Naive thymus-derived CD4-positive, alpha-beta T cell (primary cell): ENCODE measurements at regions not wholly inside any gene's neighbourhood (a gene's known extent, or its start where the extent isn't known, plus 50 kb on each side); places are given as distances from the start of the nearest gene placed in this dataset.

Source experiments
- ATAC-seq: fragments of 150-1000 bp; cut with Tn5 transposase; 2 replicates; pipeline ENCODE4 v1.10.0; 2021; ENCODE audit warnings: mild to moderate bottlenecking, moderate library complexity
- CTCF ChIA-PET: fragments of 350-600 bp; sonication (Branson Sonifier 250); formaldehyde crosslinking; loops from one replicate; lab custom pipeline; 2021; ENCODE audit warnings: antibody characterized with exemption; lab: Charles Lee
- POLR2A ChIA-PET: fragments of 350-600 bp; sonication (Branson Sonifier 250); formaldehyde crosslinking; loops from one replicate; lab custom pipeline; 2021; ENCODE audit warnings: antibody characterized with exemption, inconsistent platforms; lab: Charles Lee
- DNase-seq, 9 donors: peaks; one replicate each; pipeline versions ENCODE4 v3.0.0 to v3.0.0-alpha.2; 2020 to 2022; ENCODE audit warnings: mixed read lengths in 1 of 9
- H3K27ac ChIP-seq: one replicate; pipeline ENCODE4 v1.7.0; 2013; ENCODE audit warnings: mild to moderate bottlenecking, low read depth, low read length, moderate library complexity
- H3K27me3 ChIP-seq, 2 donors: one replicate each; pipeline ENCODE4 v1.7.0; 2013; ENCODE audit warnings: low read length in 2 of 2, mild to moderate bottlenecking in 2 of 2, moderate library complexity in 2 of 2; ENCODE audit not compliant: control insufficient read depth in 2 of 2, insufficient read depth in 2 of 2
- H3K36me3 ChIP-seq, 3 experiments: 1 replicate in 2 of 3; 2 replicates in 1 of 3; pipeline ENCODE4 v1.7.0; 2013; ENCODE audit warnings: low read length in 3 of 3, mild to moderate bottlenecking in 3 of 3, moderate library complexity in 1 of 3; ENCODE audit not compliant: insufficient read depth in 3 of 3, control insufficient read depth in 2 of 3
- H3K4me1 ChIP-seq, 2 donors: one replicate each; pipeline ENCODE4 v1.7.0; 2013; ENCODE audit warnings: low read length in 2 of 2, mild to moderate bottlenecking in 2 of 2, moderate library complexity in 1 of 2; ENCODE audit not compliant: control insufficient read depth in 2 of 2, insufficient read depth in 2 of 2
- H3K4me3 ChIP-seq: 2 replicates; pipeline ENCODE4 v1.7.0; 2013; ENCODE audit warnings: mild to moderate bottlenecking, low read length
- H3K9me3 ChIP-seq, 3 experiments: 1 replicate in 2 of 3; 2 replicates in 1 of 3; pipeline ENCODE4 v1.7.0; 2013; ENCODE audit warnings: low read length in 3 of 3; ENCODE audit not compliant: control insufficient read depth in 2 of 3
- H3K27ac Mint-ChIP-seq, 9 donors: one replicate each; pipeline ENCODE4 v1.8.0; 2020 to 2022; ENCODE audit warnings: mixed read lengths in 9 of 9, mild to moderate bottlenecking in 8 of 9, moderate library complexity in 5 of 9, inconsistent platforms in 2 of 9
- H3K27me3 Mint-ChIP-seq, 5 donors: one replicate each; pipeline ENCODE4 v1.8.0; 2021 to 2022; ENCODE audit warnings: mixed read lengths in 5 of 5, mild to moderate bottlenecking in 1 of 5
- H3K36me3 Mint-ChIP-seq, 5 donors: one replicate each; pipeline ENCODE4 v1.8.0; 2020 to 2022; ENCODE audit warnings: mixed read lengths in 5 of 5, mild to moderate bottlenecking in 3 of 5, inconsistent platforms in 1 of 5
- H3K4me1 Mint-ChIP-seq, 7 donors: one replicate each; pipeline ENCODE4 v1.8.0; 2020 to 2022; ENCODE audit warnings: mixed read lengths in 7 of 7, mild to moderate bottlenecking in 3 of 7, inconsistent platforms in 1 of 7
- H3K4me3 Mint-ChIP-seq, 10 donors: one replicate each; pipeline ENCODE4 v1.8.0; 2020 to 2022; ENCODE audit warnings: mild to moderate bottlenecking in 10 of 10, mixed read lengths in 10 of 10, moderate library complexity in 6 of 10, inconsistent platforms in 2 of 10
- H3K9me3 Mint-ChIP-seq, 11 donors: one replicate each; pipeline ENCODE4 v1.8.0; 2020 to 2022; ENCODE audit warnings: mixed read lengths in 11 of 11, mild to moderate bottlenecking in 4 of 11, inconsistent platforms in 1 of 11, moderate library complexity in 1 of 11
- intact Hi-C, 2 donors: fragments of 100-400 bp; cut with micrococcal nuclease; formaldehyde crosslinking; loops; one replicate each; pipeline ENCODE4 v1.15.1; 2023

DNA sequence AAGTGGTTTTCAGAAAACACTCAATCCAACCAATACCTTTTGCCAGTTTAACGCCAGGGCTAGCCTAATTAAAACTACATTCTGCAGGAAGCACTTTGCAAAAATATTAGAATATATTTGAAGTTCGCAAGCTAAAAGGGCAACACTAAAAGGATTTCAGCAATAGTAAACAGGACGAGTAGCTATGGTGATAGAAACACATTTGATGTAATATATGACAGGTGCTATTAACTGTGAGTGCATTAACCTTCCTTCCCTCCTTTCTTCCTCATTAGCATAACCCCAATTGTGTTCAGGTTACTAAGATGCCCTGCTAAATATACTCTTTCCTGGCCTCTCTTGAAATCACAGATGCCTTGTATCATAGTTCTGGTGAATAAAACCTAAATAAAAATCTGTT is 85.6 kb upstream of the TMCC3 start:
- no peak overlapping the region for H3K27ac Mint-ChIP-seq
- no peak overlapping the region for H3K4me3 ChIP-seq
- CTCF ChIA-PET, result no interaction called here

DNA sequence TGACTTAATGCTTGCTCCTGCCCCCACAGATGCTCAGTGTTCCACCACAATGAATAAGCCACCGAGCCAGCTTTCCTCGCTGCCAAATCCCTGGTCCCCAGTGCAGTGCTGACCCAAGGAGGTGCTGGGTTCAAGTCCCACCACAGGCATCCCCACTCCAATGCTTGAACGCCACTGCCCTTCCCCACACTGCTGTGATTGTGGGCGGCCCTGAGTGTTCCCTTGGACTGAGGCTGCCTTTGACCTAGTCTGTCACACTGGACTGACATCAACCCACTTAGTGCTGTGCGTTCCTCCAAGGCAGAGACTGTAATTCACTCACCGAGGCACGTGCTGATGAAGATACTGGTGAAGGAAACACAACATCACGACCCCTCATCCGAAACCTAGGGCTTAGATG is 83.4 kb upstream of the TMCC3 start:
- Histone ChIP-seq H3K9me3 (no peaks in the 10 kb centered on the region), H3K4me1 (no peaks in the 10 kb centered on the region), H3K27ac (no peak overlapping the region), H3K4me3 (no peak overlapping the region), H3K27me3 (no peaks in the 10 kb centered on the region), H3K36me3 (no peaks in the 10 kb centered on the region)
- Mint-ChIP-seq H3K27me3 (peaks cover 1 to 12% (median 8%) of the 10 kb centered on the region in 5 donors), H3K4me1 (no peaks in the 10 kb centered on the region), H3K27ac (no peak overlapping the region), H3K36me3 (no peaks in the 10 kb centered on the region), H3K9me3 (peaks cover 0 to 4% (median 0%) of the 10 kb centered on the region in 11 donors), H3K4me3 (no peak overlapping the region)
- intact Hi-C loops, result no loop called here
- CTCF ChIA-PET, result no interaction called here
- DNase-seq, result no peak
- POLR2A ChIA-PET, result no interaction called here
- ATAC-seq, result no peak

More for the DNA sequence above, 85.6 kb upstream of the TMCC3 start:
- Mint-ChIP-seq H3K9me3 (no peaks in the 10 kb centered on the region), H3K36me3 (no peaks in the 10 kb centered on the region), H3K4me3 (no peak overlapping the region), H3K4me1 (no peaks in the 10 kb centered on the region), H3K27me3 (peaks cover 9 to 25% (median 19%) of the 10 kb centered on the region in 5 donors)
- DNase-seq (no peak), ATAC-seq (no peak)
- Histone ChIP-seq H3K36me3 (no peaks in the 10 kb centered on the region), H3K4me1 (no peaks in the 10 kb centered on the region), H3K27me3 (no peaks in the 10 kb centered on the region), H3K27ac (no peak overlapping the region), H3K9me3 (no peaks in the 10 kb centered on the region)
- intact Hi-C loops, result no loop called here
- POLR2A ChIA-PET, result no interaction called here

DNA sequence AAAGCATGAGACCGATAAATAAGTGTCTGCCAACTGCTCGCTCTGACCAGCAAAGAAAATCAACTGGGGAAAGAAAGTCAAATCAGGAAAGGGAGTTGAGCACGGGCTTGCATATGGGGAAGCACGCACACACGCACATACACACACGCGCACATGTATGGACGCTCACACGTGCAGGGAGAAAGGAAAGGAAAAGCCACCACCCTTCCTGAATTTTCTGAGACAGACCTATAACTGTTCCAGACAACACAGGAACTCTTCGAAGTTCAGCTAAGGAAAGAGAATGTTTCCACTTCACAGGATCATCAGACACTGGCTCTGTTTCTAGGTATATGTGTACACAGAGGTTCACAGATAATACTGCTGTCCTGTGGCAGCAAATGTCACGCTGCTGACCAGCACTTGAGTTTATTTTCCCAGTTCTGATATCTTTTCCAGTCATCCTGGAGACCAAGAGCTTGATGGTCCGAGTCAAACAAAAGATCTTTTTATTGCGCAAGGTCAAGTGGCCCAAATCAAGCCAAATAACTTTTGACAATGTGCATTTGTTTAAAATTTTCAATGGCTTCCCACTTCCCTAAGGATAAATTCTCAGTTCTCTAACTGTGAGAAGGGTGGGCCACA is 82.1 kb upstream of the TMCC3 start:
- Mint-ChIP-seq H3K4me3 (no peak overlapping the region), H3K27ac (no peak overlapping the region), H3K27me3 (peaks cover 1 to 12% (median 8%) of the 10 kb centered on the region in 5 donors), H3K4me1 (no peaks in the 10 kb centered on the region), H3K9me3 (peaks cover 0 to 4% (median 0%) of the 10 kb centered on the region in 11 donors), H3K36me3 (no peaks in the 10 kb centered on the region)
- no peak for ATAC-seq
- no peaks in the 10 kb centered on the region for H3K4me1 ChIP-seq
- H3K4me3 ChIP-seq, result no peak overlapping the region
- ChIA-PET POLR2A (interaction anchor here (0.6 kb wide), 1 partner anchor 26 kb away, joined by 3 read pairs; no protein-coding TSS in a partner anchor), CTCF (interaction anchor here (0.5 kb wide), 1 partner anchor 213 kb away, joined by 3 read pairs; no protein-coding TSS in a partner anchor)
- H3K36me3 ChIP-seq, result no peaks in the 10 kb centered on the region
- no peak for DNase-seq
- H3K9me3 ChIP-seq, result no peaks in the 10 kb centered on the region
- intact Hi-C loops, result no loop called here
- no peaks in the 10 kb centered on the region for H3K27me3 ChIP-seq
- H3K27ac ChIP-seq, result no peak overlapping the region

DNA sequence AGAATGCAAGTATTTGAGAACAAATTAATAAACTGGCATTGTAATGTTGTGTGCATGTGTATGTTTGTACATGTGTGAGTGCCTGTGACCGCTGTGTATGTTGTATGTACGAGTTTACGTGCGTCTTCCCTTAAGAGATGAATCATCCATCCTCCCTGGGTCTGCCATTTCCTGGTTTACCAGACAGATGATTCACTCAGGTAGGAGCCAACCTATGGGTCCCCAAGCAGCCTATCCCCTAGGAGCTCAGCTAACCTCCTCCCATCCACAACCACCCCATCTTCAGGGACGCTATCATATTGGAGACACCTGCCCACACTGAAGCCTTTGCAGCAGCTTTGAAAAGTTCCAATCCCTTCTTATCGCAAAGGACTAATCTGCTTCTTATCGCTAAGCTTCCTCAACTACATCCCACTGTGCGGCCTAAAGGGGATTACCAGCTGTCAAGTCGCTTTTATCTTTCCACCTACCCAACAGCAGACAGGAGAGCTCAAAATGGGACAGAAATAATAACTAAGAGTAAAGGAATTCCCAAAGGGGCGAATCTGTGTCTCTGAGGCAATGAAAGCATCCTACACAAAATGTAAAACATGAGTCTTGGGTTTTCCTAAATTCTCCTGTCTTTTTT is 81.5 kb upstream of the TMCC3 start:
- H3K4me1 Mint-ChIP-seq, result no peaks in the 10 kb centered on the region
- Histone ChIP-seq H3K4me3 (no peak overlapping the region), H3K27me3 (no peaks in the 10 kb centered on the region), H3K4me1 (no peaks in the 10 kb centered on the region), H3K9me3 (no peaks in the 10 kb centered on the region), H3K27ac (no peak overlapping the region), H3K36me3 (no peaks in the 10 kb centered on the region)
- ChIA-PET POLR2A (no interaction called here), CTCF (interaction anchor here (0.5 kb wide), 1 partner anchor 212 kb away, joined by 3 read pairs; no protein-coding TSS in a partner anchor)
- H3K9me3 Mint-ChIP-seq, result peaks cover 0 to 8% (median 2%) of the 10 kb centered on the region in 11 donors
- no peaks in the 10 kb centered on the region for H3K36me3 Mint-ChIP-seq
- DNase-seq (no peak), ATAC-seq (no peak)
- no peak overlapping the region for H3K4me3 Mint-ChIP-seq
- H3K27ac Mint-ChIP-seq, result no peak overlapping the region
- H3K27me3 Mint-ChIP-seq, result peaks cover 1 to 12% (median 5%) of the 10 kb centered on the region in 5 donors
- intact Hi-C loops, result no loop called here

DNA sequence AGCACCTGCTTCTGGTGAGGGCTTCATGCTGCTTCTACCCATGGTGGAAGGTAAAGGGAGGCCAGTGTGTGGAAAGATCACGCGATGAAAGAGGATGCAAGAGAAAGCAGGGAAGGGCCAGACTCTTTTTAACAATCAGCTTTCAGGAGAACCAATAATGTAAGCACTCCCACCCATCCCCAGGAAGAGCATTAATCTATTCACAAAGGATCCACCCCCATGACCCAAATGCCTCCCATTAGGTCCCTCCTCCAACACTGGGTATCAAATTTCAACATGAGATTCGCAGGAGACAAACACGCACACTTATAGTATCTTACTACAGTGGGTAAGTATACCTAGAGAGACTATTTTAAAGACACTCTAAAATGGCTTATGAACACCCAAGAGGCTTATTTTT is 80.5 kb upstream of the TMCC3 start:
- ChIA-PET CTCF (no interaction called here), POLR2A (no interaction called here)
- Histone ChIP-seq H3K27ac (no peak overlapping the region), H3K36me3 (no peaks in the 10 kb centered on the region), H3K27me3 (no peaks in the 10 kb centered on the region), H3K4me3 (no peak overlapping the region), H3K9me3 (no peaks in the 10 kb centered on the region), H3K4me1 (no peaks in the 10 kb centered on the region)
- no peak overlapping the region for H3K4me3 Mint-ChIP-seq
- H3K4me1 Mint-ChIP-seq, result no peaks in the 10 kb centered on the region
- H3K9me3 Mint-ChIP-seq, result peaks cover 0 to 8% (median 2%) of the 10 kb centered on the region in 11 donors
- DNase-seq (no peak), ATAC-seq (no peak)
- intact Hi-C loops, result no loop called here
- no peak overlapping the region for H3K27ac Mint-ChIP-seq
- H3K27me3 Mint-ChIP-seq, result peaks cover 0 to 12% (median 6%) of the 10 kb centered on the region in 5 donors
- H3K36me3 Mint-ChIP-seq, result no peaks in the 10 kb centered on the region

DNA sequence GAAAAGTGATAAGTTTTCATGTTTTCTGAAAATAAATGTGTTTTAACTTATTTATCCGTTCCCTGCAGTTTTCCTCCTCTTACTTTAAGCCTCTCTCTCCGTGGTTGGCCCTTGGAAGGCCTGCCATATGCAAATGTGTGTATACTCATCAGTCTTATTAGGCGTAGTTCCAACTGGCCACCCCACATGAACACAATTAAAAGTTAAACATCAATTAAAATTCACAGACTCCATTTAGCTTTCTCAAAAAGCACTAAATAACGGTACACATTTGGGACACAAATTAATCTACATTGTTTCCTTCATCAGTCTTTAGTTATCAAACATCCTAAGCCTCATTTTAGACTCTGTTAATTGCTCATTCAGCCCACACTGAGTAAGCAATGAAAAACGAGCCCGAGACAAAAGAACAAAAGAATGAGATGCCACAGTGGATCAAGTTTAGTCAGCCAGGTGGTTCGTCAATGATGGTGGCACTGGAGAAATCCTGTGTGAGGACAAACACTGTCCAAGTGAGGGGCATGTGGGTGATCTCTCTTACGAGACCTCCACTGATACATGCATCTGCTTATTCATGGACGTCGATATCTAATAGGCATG is 76.0 kb upstream of the TMCC3 start:
- ATAC-seq (no peak), DNase-seq (no peak)
- intact Hi-C loops, result no loop called here
- Histone ChIP-seq H3K4me1 (no peaks in the 10 kb centered on the region), H3K36me3 (no peaks in the 10 kb centered on the region), H3K27me3 (peaks cover 0 to 4% of the 10 kb centered on the region in 2 donors), H3K4me3 (no peak overlapping the region), H3K27ac (no peak overlapping the region), H3K9me3 (no peaks in the 10 kb centered on the region)
- H3K9me3 Mint-ChIP-seq, result peaks cover 0 to 8% (median 2%) of the 10 kb centered on the region in 11 donors
- H3K36me3 Mint-ChIP-seq, result no peaks in the 10 kb centered on the region
- ChIA-PET POLR2A (no interaction called here), CTCF (no interaction called here)
- no peak overlapping the region for H3K27ac Mint-ChIP-seq
- no peak overlapping the region for H3K4me3 Mint-ChIP-seq
- H3K27me3 Mint-ChIP-seq, result peaks cover 0 to 9% (median 3%) of the 10 kb centered on the region in 5 donors
- no peaks in the 10 kb centered on the region for H3K4me1 Mint-ChIP-seq
